ENCODE measurements at regions not wholly inside any gene's neighbourhood (a gene's known extent, or its start where the extent isn't known, plus 50 kb on each side); places are given as distances from the start of the nearest gene placed in this dataset.

DNA sequence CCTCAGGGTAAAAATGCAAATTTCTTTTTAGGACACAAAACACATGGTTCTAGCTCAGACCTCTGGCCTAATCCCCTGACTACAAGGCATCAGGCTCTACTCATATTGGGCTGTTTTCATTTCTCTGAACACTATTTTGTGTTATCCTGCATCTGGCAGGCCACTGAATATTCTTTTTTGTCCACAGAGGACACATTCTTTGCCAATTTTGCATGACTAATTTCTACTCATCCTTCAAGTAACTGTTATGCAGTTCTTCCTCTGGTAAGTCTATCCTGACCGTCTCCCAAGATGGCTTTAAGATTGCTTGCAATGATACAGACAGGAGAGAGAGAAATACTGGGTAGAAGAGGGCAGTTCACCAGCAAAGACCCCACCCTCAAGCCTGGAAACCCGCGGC lies 107.6 kb upstream of the RGPD4 start:
- TF ChIP-seq POLR2A (IDR thresholded peaks at IDR 0.05; ENCODE audit: low read length) (no peak), GATA1 (IDR thresholded peaks at IDR 0.05; ENCODE audit: low read depth, low read length) (no peak)

Measured in erythroblast (primary cell).